Erythroblast (primary cell): ENCODE measurements at regions not wholly inside any gene's neighbourhood (a gene's known extent, or its start where the extent isn't known, plus 50 kb on each side); places are given as distances from the start of the nearest gene placed in this dataset.

Experiments
- GATA1 ChIP-seq: IDR thresholded peaks from 2 replicates; pipeline ENCODE4 v1.6.1; 2011; ENCODE audit warnings: low read depth, mild to moderate bottlenecking, control low read depth, low read length, moderate library complexity
- POLR2A ChIP-seq: IDR thresholded peaks from 2 replicates; pipeline ENCODE4 v1.6.1; 2011; ENCODE audit warnings: mild to moderate bottlenecking, low read length

DNA sequence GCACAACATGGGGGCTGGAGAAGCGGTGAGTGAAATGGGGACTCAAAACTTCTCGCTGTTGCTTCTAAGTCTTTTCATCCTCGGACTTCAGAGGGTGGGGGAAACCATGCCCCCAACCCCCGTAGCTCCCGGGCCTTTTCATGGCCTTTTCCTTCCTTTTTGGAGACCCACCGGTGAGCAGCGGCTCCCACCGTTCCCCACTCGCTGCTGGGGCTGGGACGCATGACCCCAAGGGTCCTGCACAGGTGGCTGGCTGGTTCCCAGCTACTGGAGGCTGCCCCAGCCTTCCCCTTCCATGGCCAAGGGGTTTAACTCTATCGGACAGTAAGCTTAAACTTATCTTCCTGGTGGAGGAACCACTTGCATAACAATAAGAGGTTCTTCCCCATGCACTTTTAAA, 194.3 kb upstream of the FERD3L start:
- TF ChIP-seq POLR2A (no peak), GATA1 (no peak)
